H1 (cell line): ENCODE measurements at regions not wholly inside any gene's neighbourhood (a gene's known extent, or its start where the extent isn't known, plus 50 kb on each side); places are given as distances from the start of the nearest gene placed in this dataset.

Experiments
- CTCF ChIA-PET: fragments of 300-600 bp; sonication (Branson Sonifier 250); formaldehyde crosslinking; loops from one replicate; lab custom pipeline; 2021; ENCODE audit not compliant: partially characterized antibody; lab: Charles Lee
- POLR2A ChIA-PET: fragments of 300-600 bp; sonication (Branson Sonifier 250); formaldehyde crosslinking; loops from one replicate; lab custom pipeline; 2021; ENCODE audit warnings: inconsistent platforms; ENCODE audit not compliant: partially characterized antibody; lab: Charles Lee
- DNase-seq, 2 experiments: peaks; one replicate each; pipeline versions ENCODE4 v3.0.0 to v3.0.0-alpha.2; 2010 to 2022; ENCODE audit warnings: low spot score in 2 of 2, low read depth in 1 of 2, mixed read lengths in 1 of 2
- FAIRE-seq: peaks from 2 replicates; lab custom pipeline; 2011; peaks lifted over from hg19 to GRCh38; lab: Jason Lieb, UNC
- H2AFZ ChIP-seq: 2 replicates; pipeline ENCODE4 v1.8.1; 2012; ENCODE audit warnings: low read length, inconsistent platforms
- H2AK5ac ChIP-seq: 2 replicates; pipeline ENCODE4 v1.6.1; 2013; ENCODE audit warnings: low read depth, low read length
- H2BK120ac ChIP-seq: replicated peaks from 2 replicates; pipeline ENCODE3; 2013; ENCODE audit warnings: low read depth, low read length, inconsistent platforms
- H2BK12ac ChIP-seq: 2 replicates; pipeline ENCODE4 v1.6.1; 2013; ENCODE audit warnings: low read depth, low read length
- H2BK15ac ChIP-seq: 2 replicates; pipeline ENCODE4 v1.6.1; 2013; ENCODE audit warnings: low read length
- H2BK20ac ChIP-seq: 2 replicates; pipeline ENCODE4 v1.6.1; 2013; ENCODE audit warnings: low read length
- H2BK5ac ChIP-seq: 2 replicates; pipeline ENCODE4 v1.6.1; 2013; ENCODE audit warnings: low read depth, low read length
- H3K14ac ChIP-seq: 2 replicates; pipeline ENCODE4 v1.6.1; 2013; ENCODE audit warnings: inconsistent platforms; ENCODE audit not compliant: insufficient read length
- H3K18ac ChIP-seq: 2 replicates; pipeline ENCODE4 v1.6.1; 2013; ENCODE audit warnings: low read length; ENCODE audit errors: extremely low read depth
- H3K23ac ChIP-seq: 2 replicates; pipeline ENCODE4 v1.6.1; 2013; ENCODE audit warnings: inconsistent platforms; ENCODE audit not compliant: insufficient read length
- H3K23me2 ChIP-seq: 2 replicates; pipeline ENCODE4 v1.6.1; 2013; ENCODE audit warnings: low read depth, low read length
- H3K27ac ChIP-seq: 2 replicates; pipeline ENCODE4 v1.6.1; 2011; ENCODE audit warnings: low read depth, low read length, inconsistent platforms
- H3K27me3 ChIP-seq, 4 experiments: replicated peaks in 1 of 4; 1 replicate in 1 of 4; 2 replicates in 3 of 4; pipeline versions ENCODE4 v1.6.1 to v1.8.1; 2011 to 2013; ENCODE audit warnings: low read length in 3 of 4, mild to moderate bottlenecking in 3 of 4, inconsistent platforms in 2 of 4, mixed read lengths in 2 of 4, moderate library complexity in 1 of 4; ENCODE audit not compliant: control insufficient read depth in 3 of 4, insufficient read depth in 3 of 4; ENCODE audit errors: extremely low read depth in 1 of 4
- H3K36me3 ChIP-seq, 4 experiments: 2 replicates each; pipeline versions ENCODE4 v1.6.1 to v1.8.1; 2011 to 2013; ENCODE audit warnings: mild to moderate bottlenecking in 4 of 4, low read length in 3 of 4, moderate library complexity in 2 of 4, control low read depth in 1 of 4, inconsistent platforms in 1 of 4; ENCODE audit not compliant: insufficient read depth in 4 of 4, control insufficient read depth in 2 of 4
- H3K4ac ChIP-seq: replicated peaks from 2 replicates; pipeline ENCODE3; 2013; ENCODE audit warnings: low read length, low read depth, mixed read lengths, inconsistent platforms; ENCODE audit not compliant: insufficient read length
- H3K4me1 ChIP-seq, 4 experiments: replicated peaks in 1 of 4; 1 replicate in 1 of 4; 2 replicates in 3 of 4; pipeline versions ENCODE4 v1.6.1 to v1.8.1; 2011 to 2013; ENCODE audit warnings: low read length in 3 of 4, inconsistent platforms in 2 of 4, mixed read lengths in 1 of 4; ENCODE audit not compliant: insufficient read depth in 4 of 4, control insufficient read depth in 3 of 4
- H3K4me2 ChIP-seq, 2 experiments: 2 replicates each; pipeline versions ENCODE4 v1.6.1 to v1.8.1; 2011 to 2013; ENCODE audit warnings: low read depth in 2 of 2, low read length in 2 of 2, control low read depth in 1 of 2, inconsistent platforms in 1 of 2, mild to moderate bottlenecking in 1 of 2; ENCODE audit not compliant: insufficient read depth in 1 of 2
- H3K4me3 ChIP-seq, 4 experiments: fragments of 200-600, 300-600 bp in 1 of 4; sonication (generic), shearing (Covaris generic), sonication (Bioruptor Twin) in 1 of 4; 2 replicates each; pipeline versions ENCODE4 v1.5.1 to v1.8.1; 2011 to 2016; ENCODE audit warnings: low read length in 4 of 4, low read depth in 3 of 4, control low read depth in 2 of 4, inconsistent platforms in 2 of 4, mild to moderate bottlenecking in 2 of 4, mixed read lengths in 1 of 4, moderate library complexity in 1 of 4; ENCODE audit not compliant: insufficient read depth in 2 of 4; ENCODE audit errors: extremely low read depth in 1 of 4
- H3K56ac ChIP-seq: replicated peaks from 2 replicates; pipeline ENCODE3; 2013; ENCODE audit warnings: low read depth, mild to moderate bottlenecking, mixed read lengths, low read length, inconsistent platforms; ENCODE audit not compliant: insufficient read length
- H3K79me1 ChIP-seq: 2 replicates; pipeline ENCODE4 v1.6.1; 2013; ENCODE audit warnings: low read depth, low read length, control low read depth
- H3K79me2 ChIP-seq, 2 experiments: 2 replicates each; pipeline versions ENCODE4 v1.6.1 to v1.8.1; 2012 to 2013; ENCODE audit warnings: low read length in 2 of 2, mild to moderate bottlenecking in 2 of 2, inconsistent platforms in 1 of 2; ENCODE audit not compliant: insufficient read depth in 2 of 2, control insufficient read depth in 1 of 2
- H3K9ac ChIP-seq, 4 experiments: replicated peaks in 1 of 4; 1 replicate in 1 of 4; 2 replicates in 3 of 4; pipeline versions ENCODE4 v1.6.1 to v1.8.1; 2011 to 2013; ENCODE audit warnings: low read depth in 3 of 4, low read length in 3 of 4, control low read depth in 2 of 4, mild to moderate bottlenecking in 2 of 4, moderate library complexity in 2 of 4, inconsistent platforms in 1 of 4; ENCODE audit errors: extremely low read depth in 1 of 4
- H3K9me3 ChIP-seq, 2 experiments: 2 replicates each; pipeline versions ENCODE4 v1.6.1 to v1.8.1; 2012 to 2013; ENCODE audit warnings: mild to moderate bottlenecking in 2 of 2, moderate library complexity in 2 of 2, control low read depth in 1 of 2, inconsistent platforms in 1 of 2, low read depth in 1 of 2, low read length in 1 of 2, mixed read lengths in 1 of 2; ENCODE audit not compliant: insufficient read depth in 2 of 2
- H4K20me1 ChIP-seq, 2 experiments: replicated peaks in 1 of 2; 2 replicates each; pipeline versions ENCODE3 to v1.8.1; 2011 to 2013; ENCODE audit warnings: inconsistent platforms in 2 of 2, low read length in 2 of 2, mild to moderate bottlenecking in 1 of 2; ENCODE audit not compliant: insufficient read depth in 2 of 2, control insufficient read depth in 1 of 2
- H4K5ac ChIP-seq: 2 replicates; pipeline ENCODE4 v1.6.1; 2013; ENCODE audit warnings: low read length, low read depth, mixed read lengths, inconsistent platforms; ENCODE audit not compliant: insufficient read length
- H4K8ac ChIP-seq: 2 replicates; pipeline ENCODE4 v1.8.0; 2013; ENCODE audit warnings: mild to moderate bottlenecking, moderate library complexity, low read length, inconsistent platforms; ENCODE audit not compliant: insufficient read depth; ENCODE audit errors: extremely low read depth
- H4K91ac ChIP-seq: replicated peaks from 2 replicates; pipeline ENCODE3; 2013; ENCODE audit warnings: low read length, mixed read lengths, inconsistent platforms; ENCODE audit not compliant: insufficient read length
- BRCA1 ChIP-seq: IDR thresholded peaks from 2 replicates; pipeline ENCODE4 v1.6.1; 2012; ENCODE audit warnings: low read depth, low read length, improper control_type of control experiment
- CBX5 ChIP-seq: fragments of 300-800, 300-1000 bp; sonication (generic); IDR thresholded peaks from 2 replicates; pipeline ENCODE4 v1.7.1; 2016; ENCODE audit warnings: antibody characterized with exemption, low read length, low read depth
- CTCF ChIP-seq, 3 experiments: IDR thresholded peaks; 1 replicate in 2 of 3; 2 replicates in 1 of 3; pipeline versions ENCODE4 v1.5.1 to v1.6.1; 2011; ENCODE audit warnings: low read length in 3 of 3, mild to moderate bottlenecking in 3 of 3, inconsistent platforms in 2 of 3, low read depth in 1 of 3, moderate library complexity in 1 of 3; ENCODE audit not compliant: insufficient read depth in 1 of 3; ENCODE audit errors: control extremely low read depth in 1 of 3
- FOSL1 ChIP-seq: IDR thresholded peaks from 2 replicates; pipeline ENCODE4 v1.6.1; 2011; ENCODE audit warnings: mild to moderate bottlenecking, low read depth, low read length, moderate library complexity; ENCODE audit not compliant: insufficient read depth
- GABPA ChIP-seq: IDR thresholded peaks from 2 replicates; pipeline ENCODE4 v1.6.1; 2011; ENCODE audit warnings: mild to moderate bottlenecking, low read length, moderate library complexity, borderline replicate concordance; ENCODE audit not compliant: insufficient read depth
- KDM1A ChIP-seq: fragments of 200-600, 300-600 bp; sonication (generic); IDR thresholded peaks from 2 replicates; pipeline ENCODE4 v1.7.1; 2016; ENCODE audit warnings: mild to moderate bottlenecking, low read length, borderline replicate concordance
- KDM5A ChIP-seq: fragments of 200-600 bp; IDR thresholded peaks from 2 replicates; pipeline ENCODE4 v1.7.1; 2012; ENCODE audit warnings: mild to moderate bottlenecking, low read length, inconsistent platforms, mixed read lengths
- NANOG ChIP-seq: IDR thresholded peaks from 2 replicates; pipeline ENCODE4 v1.6.1; 2011; ENCODE audit warnings: low read length, low read depth, mild to moderate bottlenecking, inconsistent platforms; ENCODE audit not compliant: insufficient read depth, poor library complexity, severe bottlenecking
- POLR2AphosphoS5 ChIP-seq: IDR thresholded peaks from 2 replicates; pipeline ENCODE4 v1.6.1; 2011; ENCODE audit warnings: low read depth, low read length
- RFX5 ChIP-seq: IDR thresholded peaks from 2 replicates; pipeline ENCODE4 v1.6.1; 2011; ENCODE audit warnings: low read depth, low read length, improper control_type of control experiment, borderline replicate concordance
- RNF2 ChIP-seq: fragments of 200-900, 300-1000 bp; sonication (generic); IDR thresholded peaks from 2 replicates; pipeline ENCODE4 v1.7.1; 2016; ENCODE audit warnings: borderline replicate concordance, low read depth, mild to moderate bottlenecking, antibody characterized with exemption, low read length; ENCODE audit not compliant: poor library complexity, severe bottlenecking; ENCODE audit errors: missing control alignments
- SUZ12 ChIP-seq: fragments of 200-600 bp; sonication (generic); IDR thresholded peaks from 2 replicates; pipeline ENCODE4 v1.6.1; 2012; ENCODE audit warnings: mild to moderate bottlenecking, inconsistent platforms, low read length, moderate library complexity, mixed read lengths
- WGBS, 2 experiments: shearing (Covaris generic) in 1 of 2; methylation state at CpG; one replicate each; pipeline versions ENCODE4 v1.1.6 to v1.1.7; 2013 to 2015; ENCODE audit warnings: low lambda C conversion rate in 2 of 2, mixed read lengths in 2 of 2, inconsistent platforms in 1 of 2, low coverage in 1 of 2, missing lambda C conversion rate in 1 of 2; ENCODE audit not compliant: insufficient replicate concordance in 2 of 2, insufficient coverage in 1 of 2, insufficient read length in 1 of 2; ENCODE audit errors: extremely low coverage in 1 of 2, missing lambda C conversion rate in 1 of 2; 5-methylcytosine and 5-hydroxymethylcytosine counted together

- Histone ChIP-seq H3K18ac (no peak overlapping the region), H3K4me3 (no peak overlapping the region), H3K4ac (no peak overlapping the region), H4K5ac (no peak overlapping the region), H3K4me1 (no peaks in the 10 kb centered on the region), H3K27me3 (no peaks in the 10 kb centered on the region), H3K27ac (no peak overlapping the region), H2BK12ac (no peak overlapping the region), H3K79me1 (no peaks in the 10 kb centered on the region), H3K14ac (no peak overlapping the region), H2BK20ac (no peak overlapping the region), H3K79me2 (no peaks in the 10 kb centered on the region), H2BK15ac (no peak overlapping the region), H3K23ac (no peak overlapping the region), H3K4me2 (no peak overlapping the region), H4K91ac (no peak overlapping the region), H4K8ac (no peak overlapping the region), H2BK5ac (no peak overlapping the region), H2BK120ac (no peak overlapping the region), H3K56ac (no peak overlapping the region), H2AFZ (no peak overlapping the region), H3K9ac (no peak overlapping the region), H2AK5ac (no peak overlapping the region), H3K23me2 (no peaks in the 10 kb centered on the region), H4K20me1 (no peaks in the 10 kb centered on the region), H3K36me3 (no peaks in the 10 kb centered on the region), H3K9me3 (no peaks in the 10 kb centered on the region)
- ChIA-PET CTCF (interaction anchor here (0.6 kb wide), 1 partner anchor 463 kb away, joined by 3 read pairs; no protein-coding TSS in a partner anchor), POLR2A (no interaction called here)
- DNase-seq (no peak), FAIRE-seq (no peak)
- 82% methylated on average over 1 of the region's 1 CpG; no CpG with 5 or more reads in 1 of the 2 experiments for WGBS, 2 experiments
- TF ChIP-seq POLR2AphosphoS5 (no peak), BRCA1 (no peak), SUZ12 (no peak), RNF2 (no peak), CBX5 (no peak), KDM1A (no peak), NANOG (no peak), CTCF (IDR thresholded peaks at IDR 0.05; ENCODE audit: control extremely low read depth in 1 of 3, insufficient read depth in 1 of 3, low read depth in 1 of 3, low read length in 3 of 3) (no peak), KDM5A (no peak), FOSL1 (no peak), GABPA (no peak), RFX5 (no peak)
Measured at GRCh38 chrX:150074175-150074574, 135.9 kb upstream of the EOLA2 start.
